Breast epithelium (tissue), 4 donors: ENCODE measurements at regions not wholly inside any gene's neighbourhood (a gene's known extent, or its start where the extent isn't known, plus 50 kb on each side); places are given as distances from the start of the nearest gene placed in this dataset.

ENCODE experiments used
- DNase-seq, 2 donors: peaks; one replicate each; pipeline ENCODE4 v3.0.0-alpha.2; 2019; ENCODE audit warnings: low spot score in 2 of 2
- H3K27ac ChIP-seq, 2 donors: fragments of 200-600 bp; sonication (generic) in 1 of 2; one replicate each; pipeline ENCODE4 v1.5.1; 2016 to 2019; ENCODE audit warnings: mild to moderate bottlenecking in 1 of 2
- H3K27me3 ChIP-seq, 2 donors: fragments of 200-600 bp; sonication (generic) in 1 of 2; one replicate each; pipeline versions ENCODE4 v1.5.1 to v1.6.0; 2017 to 2019; ENCODE audit warnings: control low read depth in 1 of 2, mild to moderate bottlenecking in 1 of 2
- H3K36me3 ChIP-seq: fragments of 200-600 bp; one replicate; pipeline ENCODE4 v1.5.1; 2019
- H3K4me1 ChIP-seq, 2 donors: fragments of 200-600 bp; sonication (generic); one replicate each; pipeline ENCODE4 v1.5.1; 2016 to 2019; ENCODE audit warnings: control low read depth in 1 of 2
- H3K4me3 ChIP-seq, 3 donors: fragments of 200-600 bp; sonication (generic); 1 replicate in 2 of 3; 2 replicates in 1 of 3; pipeline ENCODE4 v1.5.1; 2016 to 2019; ENCODE audit warnings: mild to moderate bottlenecking in 3 of 3, moderate library complexity in 2 of 3
- H3K9me3 ChIP-seq, 2 donors: fragments of 200-600 bp; sonication (generic) in 1 of 2; one replicate each; pipeline ENCODE4 v1.5.1; 2016 to 2019; ENCODE audit warnings: control low read depth in 1 of 2
- CTCF ChIP-seq, 3 donors: fragments of 450-650 bp; IDR thresholded peaks; one replicate each; pipeline ENCODE4 v1.5.1; 2016 to 2017; ENCODE audit warnings: antibody characterized with exemption in 3 of 3, mild to moderate bottlenecking in 3 of 3, moderate library complexity in 3 of 3
- POLR2A ChIP-seq: fragments of 450-650 bp; IDR thresholded peaks from one replicate; pipeline ENCODE4 v1.6.1; 2016; ENCODE audit warnings: antibody characterized with exemption, mild to moderate bottlenecking, moderate library complexity
- POLR2AphosphoS5 ChIP-seq, 3 donors: sonication (generic); formaldehyde crosslinking; IDR thresholded peaks; one replicate each; pipeline ENCODE4 v1.6.1; 2017; ENCODE audit warnings: antibody characterized with exemption in 3 of 3
- intact Hi-C: fragments of 100-400 bp; cut with DNase I; formaldehyde crosslinking; loops from one replicate; pipeline ENCODE4 v1.15.1; 2023; ENCODE audit warnings: low total_unique reads

GRCh38 chr14:95018821-95019220 is 138.5 kb downstream of the DICER1 start:
- H3K27ac ChIP-seq: no peak overlapping the region
- TF ChIP-seq CTCF (IDR thresholded peaks at IDR 0.05): no peak
- no peak for TF ChIP-seq POLR2AphosphoS5 (IDR thresholded peaks at IDR 0.05)
- TF ChIP-seq POLR2A: no peak
- no peaks in the 10 kb centered on the region for H3K36me3 ChIP-seq
- DNase-seq: no peak
- H3K27me3 ChIP-seq: no peaks in the 10 kb centered on the region
- H3K9me3 ChIP-seq: peaks cover 0 to 7% of the 10 kb centered on the region in 2 donors
- H3K4me1 ChIP-seq: no peaks in the 10 kb centered on the region
- intact Hi-C loops: no loop called here
- no peak overlapping the region for H3K4me3 ChIP-seq

- H3K4me1 ChIP-seq: no peaks in the 10 kb centered on the region
- H3K27ac ChIP-seq: no peak overlapping the region
- no peaks in the 10 kb centered on the region for H3K36me3 ChIP-seq
- no peak for TF ChIP-seq POLR2A
- TF ChIP-seq POLR2AphosphoS5 (IDR thresholded peaks at IDR 0.05): no peak
- no peak for TF ChIP-seq CTCF (IDR thresholded peaks at IDR 0.05)
- intact Hi-C loops: no loop called here
- no peak overlapping the region for H3K4me3 ChIP-seq
- DNase-seq: no peak
- no peaks in the 10 kb centered on the region for H3K27me3 ChIP-seq
- no peaks in the 10 kb centered on the region for H3K9me3 ChIP-seq
These were observed 142.3 kb downstream of the DICER1 start for GRCh38 chr14:95015046-95015445.

DNA sequence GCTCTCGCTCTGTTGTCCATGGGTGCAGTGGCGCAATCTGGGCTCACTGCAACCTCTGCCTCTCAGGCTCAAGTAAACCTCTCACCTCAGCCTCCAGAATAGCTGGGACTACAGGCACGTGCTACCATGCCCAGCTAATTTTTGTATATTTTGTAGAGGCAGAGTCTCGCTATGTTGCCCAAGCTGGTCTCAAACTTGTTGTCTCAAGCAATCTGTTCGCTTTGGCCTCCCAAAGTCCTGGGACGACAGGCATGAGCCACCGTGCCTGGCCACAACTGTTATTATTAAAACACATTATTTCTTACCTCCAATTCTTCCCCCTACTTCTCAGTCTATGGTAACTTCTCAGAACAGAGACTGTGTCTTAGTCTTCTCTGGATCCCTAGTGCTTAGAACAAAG is 143.3 kb downstream of the DICER1 start:
- no peak for DNase-seq

GRCh38 chr14:95011445-95012006 is 145.8 kb downstream of the DICER1 start:
- DNase-seq: no peak
- H3K27me3 ChIP-seq: no peaks in the 10 kb centered on the region
- H3K4me3 ChIP-seq: no peak overlapping the region
- TF ChIP-seq CTCF (IDR thresholded peaks at IDR 0.05): no peak
- no peak for TF ChIP-seq POLR2A
- TF ChIP-seq POLR2AphosphoS5 (IDR thresholded peaks at IDR 0.05): no peak
- no peaks in the 10 kb centered on the region for H3K9me3 ChIP-seq
- no peak overlapping the region for H3K27ac ChIP-seq
- H3K4me1 ChIP-seq: no peaks in the 10 kb centered on the region
- H3K36me3 ChIP-seq: no peaks in the 10 kb centered on the region
- intact Hi-C loops: no loop called here

More for the DNA sequence above, 143.3 kb downstream of the DICER1 start:
- no peak overlapping the region for H3K27ac ChIP-seq
- H3K4me1 ChIP-seq: no peaks in the 10 kb centered on the region
- H3K27me3 ChIP-seq: no peaks in the 10 kb centered on the region
- no peaks in the 10 kb centered on the region for H3K9me3 ChIP-seq
- no peak overlapping the region for H3K4me3 ChIP-seq
- TF ChIP-seq POLR2A: no peak
- no peaks in the 10 kb centered on the region for H3K36me3 ChIP-seq
- intact Hi-C loops: no loop called here

DNA sequence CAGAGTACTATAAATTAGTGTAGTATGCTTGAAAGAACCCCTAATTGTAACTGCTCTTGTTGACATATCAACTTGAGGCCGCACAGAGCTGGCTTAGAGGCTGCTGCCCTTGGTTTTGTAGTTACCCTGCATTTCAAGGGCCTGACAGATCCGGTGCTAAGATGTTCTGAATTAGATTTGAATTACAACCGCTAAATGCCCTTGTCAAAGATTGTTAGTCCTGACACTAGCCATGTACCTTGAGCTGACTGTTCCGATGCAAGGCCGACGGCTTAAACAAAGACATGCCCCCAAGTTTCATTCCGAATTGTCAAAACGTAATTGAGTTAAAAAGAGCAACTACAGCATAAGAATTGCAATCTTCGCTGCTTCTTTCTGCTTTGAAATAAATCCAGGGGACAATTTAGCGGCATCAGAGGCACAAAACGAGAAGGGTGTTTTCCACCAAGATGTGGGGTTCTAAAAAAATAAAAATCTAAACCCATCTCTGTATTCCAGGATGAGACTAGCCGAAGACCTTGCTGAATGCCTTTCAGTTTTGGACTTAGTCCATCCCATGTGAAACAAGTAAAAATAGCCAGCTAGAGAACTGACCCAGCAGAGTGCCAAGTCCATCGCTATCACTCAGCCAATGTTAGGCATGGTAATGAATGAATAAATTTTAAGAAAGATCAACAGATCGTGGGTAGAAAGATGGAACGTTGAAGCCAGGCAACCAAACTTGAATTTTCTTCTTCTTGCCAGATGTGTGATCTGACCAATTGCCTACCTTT is 148.7 kb downstream of the DICER1 start:
- H3K36me3 ChIP-seq: no peaks in the 10 kb centered on the region
- no peak overlapping the region for H3K27ac ChIP-seq
- no peaks in the 10 kb centered on the region for H3K9me3 ChIP-seq
- TF ChIP-seq CTCF (IDR thresholded peaks at IDR 0.05) (no peak), POLR2A (no peak), POLR2AphosphoS5 (IDR thresholded peaks at IDR 0.05) (no peak)
- no peak overlapping the region for H3K4me3 ChIP-seq
- H3K4me1 ChIP-seq: no peaks in the 10 kb centered on the region
- DNase-seq: no peak
- intact Hi-C loops: no loop called here
- no peaks in the 10 kb centered on the region for H3K27me3 ChIP-seq
